ENCODE measurements at regions not wholly inside any gene's neighbourhood (a gene's known extent, or its start where the extent isn't known, plus 50 kb on each side); places are given as distances from the start of the nearest gene placed in this dataset.

DNA sequence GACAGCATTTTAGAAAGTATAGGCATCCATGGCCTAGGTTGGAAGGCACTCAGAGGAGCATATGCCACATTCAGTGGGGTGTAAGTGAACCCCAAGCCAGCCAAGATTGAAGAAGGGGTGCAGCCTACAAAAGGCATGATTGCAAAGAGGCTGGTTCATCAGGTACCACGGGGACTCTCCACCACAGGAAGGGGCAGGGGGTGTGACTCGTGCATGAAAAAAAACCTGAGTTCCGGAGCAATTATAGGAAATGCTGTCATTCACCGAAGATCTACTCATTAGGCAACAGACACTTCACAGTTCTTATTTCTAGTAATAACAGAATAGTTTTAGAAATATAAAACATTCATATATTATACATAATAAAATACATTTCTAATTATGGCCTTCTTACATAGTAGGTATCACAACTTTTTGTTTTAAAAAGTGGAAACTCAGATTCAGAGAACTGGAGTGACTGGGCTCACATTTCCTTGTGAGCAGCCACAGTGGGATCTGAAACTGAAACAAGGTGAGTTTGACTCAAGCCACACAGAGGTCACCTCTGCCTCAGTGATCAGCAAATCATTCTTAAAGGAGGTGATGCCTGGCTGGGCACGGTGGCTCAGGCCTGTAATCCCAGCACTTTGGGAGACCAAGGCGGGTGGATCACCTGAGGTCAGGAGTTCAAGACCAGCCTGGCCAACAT, 188.4 kb upstream of the GYPC start:
- H3K4me2 ChIP-seq (ENCODE audit: low read depth, low read length, poor library complexity, severe bottlenecking) = no peak overlapping the region
- TF ChIP-seq CTCF (conservative IDR thresholded peaks at IDR 0.05; ENCODE audit: low read length) (no peak), EZH2phosphoT487 (IDR thresholded peaks at IDR 0.05; ENCODE audit: borderline replicate concordance) (no peak)
- H3F3A ChIP-seq (ENCODE audit: low read depth) = no peaks in the 10 kb centered on the region
- no peaks in the 10 kb centered on the region for H3K9me2 ChIP-seq (replicated peaks; ENCODE audit: low read depth, low read length)
- no peak overlapping the region for H2AFZ ChIP-seq (ENCODE audit: low read length)
- no peaks in the 10 kb centered on the region for H3K79me2 ChIP-seq (ENCODE audit: insufficient read depth, low read length)
- no peaks in the 10 kb centered on the region for H4K20me1 ChIP-seq (ENCODE audit: insufficient read depth, low read length, poor library complexity, severe bottlenecking)
- no peaks in the 10 kb centered on the region for H3K4me1 ChIP-seq (ENCODE audit: insufficient read depth, low read length, poor library complexity, severe bottlenecking)
- H3K27me3 ChIP-seq (ENCODE audit: insufficient read depth, low read length, poor library complexity, severe bottlenecking) = no peaks in the 10 kb centered on the region
- no peak overlapping the region for H3K9ac ChIP-seq (ENCODE audit: low read depth, low read length, poor library complexity, severe bottlenecking)
- no peak overlapping the region for H3K4me3 ChIP-seq (ENCODE audit: low read length, poor library complexity, severe bottlenecking)
- H3K9me3 ChIP-seq (ENCODE audit: insufficient read depth, low read depth, low read length) = no peaks in the 10 kb centered on the region
- no peaks in the 10 kb centered on the region for H3K36me3 ChIP-seq (ENCODE audit: insufficient read depth, low read length)

DNA sequence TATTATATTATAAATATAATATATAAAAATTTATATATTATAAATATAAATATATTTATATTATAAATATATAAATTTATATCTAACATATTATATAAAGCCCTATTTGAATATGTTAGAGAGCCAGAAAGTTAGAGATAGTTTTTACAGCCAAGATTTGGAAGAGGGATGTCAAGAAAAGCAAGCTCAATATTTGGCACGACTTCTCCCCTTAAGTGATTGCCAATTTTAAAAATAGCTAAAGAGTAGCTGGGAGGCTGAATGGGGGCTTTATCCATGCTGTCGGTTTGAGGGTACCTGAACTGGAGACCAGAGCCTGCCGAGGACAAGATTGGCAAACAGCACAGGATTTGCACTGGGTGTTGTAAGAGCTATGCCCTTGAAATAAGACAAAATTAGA, 180.9 kb upstream of the GYPC start:
- Histone ChIP-seq H4K20me1 (ENCODE audit: insufficient read depth, low read length, poor library complexity, severe bottlenecking) (no peaks in the 10 kb centered on the region), H3K4me1 (ENCODE audit: insufficient read depth, low read length, poor library complexity, severe bottlenecking) (no peaks in the 10 kb centered on the region), H3K27me3 (ENCODE audit: insufficient read depth, low read length, poor library complexity, severe bottlenecking) (no peaks in the 10 kb centered on the region), H3K79me2 (ENCODE audit: insufficient read depth, low read length) (no peaks in the 10 kb centered on the region), H3F3A (ENCODE audit: low read depth) (no peaks in the 10 kb centered on the region), H3K9ac (ENCODE audit: low read depth, low read length, poor library complexity, severe bottlenecking) (no peak overlapping the region), H3K9me3 (ENCODE audit: insufficient read depth, low read depth, low read length) (no peaks in the 10 kb centered on the region), H3K9me2 (replicated peaks; ENCODE audit: low read depth, low read length) (no peaks in the 10 kb centered on the region), H2AFZ (ENCODE audit: low read length) (no peak overlapping the region), H3K4me3 (ENCODE audit: low read length, poor library complexity, severe bottlenecking) (no peak overlapping the region), H3K4me2 (ENCODE audit: low read depth, low read length, poor library complexity, severe bottlenecking) (no peak overlapping the region), H3K36me3 (ENCODE audit: insufficient read depth, low read length) (no peaks in the 10 kb centered on the region)
- TF ChIP-seq EZH2phosphoT487 (IDR thresholded peaks at IDR 0.05; ENCODE audit: borderline replicate concordance) (no peak), CTCF (conservative IDR thresholded peaks at IDR 0.05; ENCODE audit: low read length) (no peak)

DNA sequence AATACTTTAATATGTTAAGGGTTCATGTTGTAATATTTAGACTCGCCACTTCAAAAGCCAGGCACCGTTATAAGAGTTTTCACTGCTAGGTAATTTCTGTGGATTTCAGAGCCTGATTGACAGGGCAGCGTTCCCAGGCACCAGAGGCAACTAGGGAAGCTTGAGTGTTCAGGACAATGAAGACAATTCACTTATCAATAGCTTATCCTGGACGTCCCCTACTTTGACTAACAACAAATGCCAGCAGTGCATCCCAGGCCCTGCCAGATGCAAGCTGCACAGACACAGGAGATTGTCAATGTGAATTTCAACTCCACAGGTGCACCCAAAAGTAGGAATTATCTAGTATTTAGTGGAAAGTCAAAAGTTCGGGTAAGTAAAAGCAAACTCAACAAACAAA, 179.3 kb upstream of the GYPC start:
- TF ChIP-seq EZH2phosphoT487 (IDR thresholded peaks at IDR 0.05; ENCODE audit: borderline replicate concordance) = no peak
- Histone ChIP-seq H2AFZ (ENCODE audit: low read length) (no peak overlapping the region), H3K9me3 (ENCODE audit: insufficient read depth, low read depth, low read length) (no peaks in the 10 kb centered on the region), H3K36me3 (ENCODE audit: insufficient read depth, low read length) (no peaks in the 10 kb centered on the region), H3F3A (ENCODE audit: low read depth) (no peaks in the 10 kb centered on the region), H3K9me2 (replicated peaks; ENCODE audit: low read depth, low read length) (no peaks in the 10 kb centered on the region), H3K9ac (ENCODE audit: low read depth, low read length, poor library complexity, severe bottlenecking) (no peak overlapping the region), H4K20me1 (ENCODE audit: insufficient read depth, low read length, poor library complexity, severe bottlenecking) (no peaks in the 10 kb centered on the region), H3K27me3 (ENCODE audit: insufficient read depth, low read length, poor library complexity, severe bottlenecking) (no peaks in the 10 kb centered on the region), H3K4me3 (ENCODE audit: low read length, poor library complexity, severe bottlenecking) (no peak overlapping the region), H3K79me2 (ENCODE audit: insufficient read depth, low read length) (no peaks in the 10 kb centered on the region), H3K4me2 (ENCODE audit: low read depth, low read length, poor library complexity, severe bottlenecking) (no peak overlapping the region), H3K4me1 (ENCODE audit: insufficient read depth, low read length, poor library complexity, severe bottlenecking) (no peaks in the 10 kb centered on the region)

DNA sequence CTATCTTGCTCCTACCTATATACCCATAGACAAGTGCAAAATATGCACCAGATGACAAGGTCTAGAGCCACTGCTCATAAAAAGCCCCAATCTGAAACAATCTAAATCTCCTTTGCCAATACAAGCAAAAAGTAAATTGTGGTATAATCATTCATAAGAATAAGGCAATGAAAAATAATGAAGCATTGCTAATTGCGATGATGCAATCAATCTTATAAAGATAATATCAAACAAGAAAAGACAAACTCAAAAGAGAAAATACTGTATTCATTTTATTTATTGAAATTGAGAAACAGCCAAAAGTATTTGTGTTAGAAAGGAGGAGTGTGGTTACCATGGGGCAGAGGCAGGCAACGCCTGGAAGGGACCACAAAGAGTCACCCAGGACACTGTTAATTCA, 175.9 kb upstream of the GYPC start:
- Histone ChIP-seq H3K4me2 (ENCODE audit: low read depth, low read length, poor library complexity, severe bottlenecking) (no peak overlapping the region), H3K9ac (ENCODE audit: low read depth, low read length, poor library complexity, severe bottlenecking) (no peak overlapping the region), H3K9me2 (replicated peaks; ENCODE audit: low read depth, low read length) (no peaks in the 10 kb centered on the region), H3K79me2 (ENCODE audit: insufficient read depth, low read length) (no peaks in the 10 kb centered on the region), H3K36me3 (ENCODE audit: insufficient read depth, low read length) (no peaks in the 10 kb centered on the region), H3K4me3 (ENCODE audit: low read length, poor library complexity, severe bottlenecking) (no peak overlapping the region), H3K4me1 (ENCODE audit: insufficient read depth, low read length, poor library complexity, severe bottlenecking) (no peaks in the 10 kb centered on the region), H3F3A (ENCODE audit: low read depth) (no peaks in the 10 kb centered on the region), H3K27me3 (ENCODE audit: insufficient read depth, low read length, poor library complexity, severe bottlenecking) (no peaks in the 10 kb centered on the region), H2AFZ (ENCODE audit: low read length) (no peak overlapping the region), H3K9me3 (ENCODE audit: insufficient read depth, low read depth, low read length) (no peaks in the 10 kb centered on the region), H4K20me1 (ENCODE audit: insufficient read depth, low read length, poor library complexity, severe bottlenecking) (no peaks in the 10 kb centered on the region)
- no peak for TF ChIP-seq CTCF (conservative IDR thresholded peaks at IDR 0.05; ENCODE audit: low read length)
- TF ChIP-seq EZH2phosphoT487 (IDR thresholded peaks at IDR 0.05; ENCODE audit: borderline replicate concordance) = no peak

All from Loucy (cell line).